H1 (cell line): ENCODE measurements at regions not wholly inside any gene's neighbourhood (a gene's known extent, or its start where the extent isn't known, plus 50 kb on each side); places are given as distances from the start of the nearest gene placed in this dataset.
"Not testable (repeated sequence)": the region's sequence is repeated elsewhere in the genome, so short reads cannot be mapped to it uniquely, and the experiment has no call there.

Experiments
- CTCF ChIA-PET: fragments of 300-600 bp; sonication (Branson Sonifier 250); formaldehyde crosslinking; loops from one replicate; lab custom pipeline; 2021; ENCODE audit not compliant: partially characterized antibody; lab: Charles Lee
- POLR2A ChIA-PET: fragments of 300-600 bp; sonication (Branson Sonifier 250); formaldehyde crosslinking; loops from one replicate; lab custom pipeline; 2021; ENCODE audit warnings: inconsistent platforms; ENCODE audit not compliant: partially characterized antibody; lab: Charles Lee
- DNase-seq, 2 experiments: peaks; one replicate each; pipeline versions ENCODE4 v3.0.0 to v3.0.0-alpha.2; 2010 to 2022; ENCODE audit warnings: low spot score in 2 of 2, low read depth in 1 of 2, mixed read lengths in 1 of 2
- FAIRE-seq: peaks from 2 replicates; lab custom pipeline; 2011; peaks lifted over from hg19 to GRCh38; lab: Jason Lieb, UNC
- H2AFZ ChIP-seq: 2 replicates; pipeline ENCODE4 v1.8.1; 2012; ENCODE audit warnings: low read length, inconsistent platforms
- H2AK5ac ChIP-seq: 2 replicates; pipeline ENCODE4 v1.6.1; 2013; ENCODE audit warnings: low read depth, low read length
- H2BK120ac ChIP-seq: replicated peaks from 2 replicates; pipeline ENCODE3; 2013; ENCODE audit warnings: low read depth, low read length, inconsistent platforms
- H2BK12ac ChIP-seq: 2 replicates; pipeline ENCODE4 v1.6.1; 2013; ENCODE audit warnings: low read depth, low read length
- H2BK15ac ChIP-seq: 2 replicates; pipeline ENCODE4 v1.6.1; 2013; ENCODE audit warnings: low read length
- H2BK20ac ChIP-seq: 2 replicates; pipeline ENCODE4 v1.6.1; 2013; ENCODE audit warnings: low read length
- H2BK5ac ChIP-seq: 2 replicates; pipeline ENCODE4 v1.6.1; 2013; ENCODE audit warnings: low read depth, low read length
- H3K14ac ChIP-seq: 2 replicates; pipeline ENCODE4 v1.6.1; 2013; ENCODE audit warnings: inconsistent platforms; ENCODE audit not compliant: insufficient read length
- H3K18ac ChIP-seq: 2 replicates; pipeline ENCODE4 v1.6.1; 2013; ENCODE audit warnings: low read length; ENCODE audit errors: extremely low read depth
- H3K23ac ChIP-seq: 2 replicates; pipeline ENCODE4 v1.6.1; 2013; ENCODE audit warnings: inconsistent platforms; ENCODE audit not compliant: insufficient read length
- H3K23me2 ChIP-seq: 2 replicates; pipeline ENCODE4 v1.6.1; 2013; ENCODE audit warnings: low read depth, low read length
- H3K27ac ChIP-seq: 2 replicates; pipeline ENCODE4 v1.6.1; 2011; ENCODE audit warnings: low read depth, low read length, inconsistent platforms
- H3K27me3 ChIP-seq, 4 experiments: replicated peaks in 1 of 4; 1 replicate in 1 of 4; 2 replicates in 3 of 4; pipeline versions ENCODE4 v1.6.1 to v1.8.1; 2011 to 2013; ENCODE audit warnings: low read length in 3 of 4, mild to moderate bottlenecking in 3 of 4, inconsistent platforms in 2 of 4, mixed read lengths in 2 of 4, moderate library complexity in 1 of 4; ENCODE audit not compliant: control insufficient read depth in 3 of 4, insufficient read depth in 3 of 4; ENCODE audit errors: extremely low read depth in 1 of 4
- H3K36me3 ChIP-seq, 4 experiments: 2 replicates each; pipeline versions ENCODE4 v1.6.1 to v1.8.1; 2011 to 2013; ENCODE audit warnings: mild to moderate bottlenecking in 4 of 4, low read length in 3 of 4, moderate library complexity in 2 of 4, control low read depth in 1 of 4, inconsistent platforms in 1 of 4; ENCODE audit not compliant: insufficient read depth in 4 of 4, control insufficient read depth in 2 of 4
- H3K4ac ChIP-seq: replicated peaks from 2 replicates; pipeline ENCODE3; 2013; ENCODE audit warnings: low read length, low read depth, mixed read lengths, inconsistent platforms; ENCODE audit not compliant: insufficient read length
- H3K4me1 ChIP-seq, 4 experiments: replicated peaks in 1 of 4; 1 replicate in 1 of 4; 2 replicates in 3 of 4; pipeline versions ENCODE4 v1.6.1 to v1.8.1; 2011 to 2013; ENCODE audit warnings: low read length in 3 of 4, inconsistent platforms in 2 of 4, mixed read lengths in 1 of 4; ENCODE audit not compliant: insufficient read depth in 4 of 4, control insufficient read depth in 3 of 4
- H3K4me2 ChIP-seq, 2 experiments: 2 replicates each; pipeline versions ENCODE4 v1.6.1 to v1.8.1; 2011 to 2013; ENCODE audit warnings: low read depth in 2 of 2, low read length in 2 of 2, control low read depth in 1 of 2, inconsistent platforms in 1 of 2, mild to moderate bottlenecking in 1 of 2; ENCODE audit not compliant: insufficient read depth in 1 of 2
- H3K4me3 ChIP-seq, 4 experiments: fragments of 200-600, 300-600 bp in 1 of 4; sonication (generic), shearing (Covaris generic), sonication (Bioruptor Twin) in 1 of 4; 2 replicates each; pipeline versions ENCODE4 v1.5.1 to v1.8.1; 2011 to 2016; ENCODE audit warnings: low read length in 4 of 4, low read depth in 3 of 4, control low read depth in 2 of 4, inconsistent platforms in 2 of 4, mild to moderate bottlenecking in 2 of 4, mixed read lengths in 1 of 4, moderate library complexity in 1 of 4; ENCODE audit not compliant: insufficient read depth in 2 of 4; ENCODE audit errors: extremely low read depth in 1 of 4
- H3K56ac ChIP-seq: replicated peaks from 2 replicates; pipeline ENCODE3; 2013; ENCODE audit warnings: low read depth, mild to moderate bottlenecking, mixed read lengths, low read length, inconsistent platforms; ENCODE audit not compliant: insufficient read length
- H3K79me1 ChIP-seq: 2 replicates; pipeline ENCODE4 v1.6.1; 2013; ENCODE audit warnings: low read depth, low read length, control low read depth
- H3K79me2 ChIP-seq, 2 experiments: 2 replicates each; pipeline versions ENCODE4 v1.6.1 to v1.8.1; 2012 to 2013; ENCODE audit warnings: low read length in 2 of 2, mild to moderate bottlenecking in 2 of 2, inconsistent platforms in 1 of 2; ENCODE audit not compliant: insufficient read depth in 2 of 2, control insufficient read depth in 1 of 2
- H3K9ac ChIP-seq, 4 experiments: replicated peaks in 1 of 4; 1 replicate in 1 of 4; 2 replicates in 3 of 4; pipeline versions ENCODE4 v1.6.1 to v1.8.1; 2011 to 2013; ENCODE audit warnings: low read depth in 3 of 4, low read length in 3 of 4, control low read depth in 2 of 4, mild to moderate bottlenecking in 2 of 4, moderate library complexity in 2 of 4, inconsistent platforms in 1 of 4; ENCODE audit errors: extremely low read depth in 1 of 4
- H3K9me3 ChIP-seq, 2 experiments: 2 replicates each; pipeline versions ENCODE4 v1.6.1 to v1.8.1; 2012 to 2013; ENCODE audit warnings: mild to moderate bottlenecking in 2 of 2, moderate library complexity in 2 of 2, control low read depth in 1 of 2, inconsistent platforms in 1 of 2, low read depth in 1 of 2, low read length in 1 of 2, mixed read lengths in 1 of 2; ENCODE audit not compliant: insufficient read depth in 2 of 2
- H4K20me1 ChIP-seq, 2 experiments: replicated peaks in 1 of 2; 2 replicates each; pipeline versions ENCODE3 to v1.8.1; 2011 to 2013; ENCODE audit warnings: inconsistent platforms in 2 of 2, low read length in 2 of 2, mild to moderate bottlenecking in 1 of 2; ENCODE audit not compliant: insufficient read depth in 2 of 2, control insufficient read depth in 1 of 2
- H4K5ac ChIP-seq: 2 replicates; pipeline ENCODE4 v1.6.1; 2013; ENCODE audit warnings: low read length, low read depth, mixed read lengths, inconsistent platforms; ENCODE audit not compliant: insufficient read length
- H4K8ac ChIP-seq: 2 replicates; pipeline ENCODE4 v1.8.0; 2013; ENCODE audit warnings: mild to moderate bottlenecking, moderate library complexity, low read length, inconsistent platforms; ENCODE audit not compliant: insufficient read depth; ENCODE audit errors: extremely low read depth
- H4K91ac ChIP-seq: replicated peaks from 2 replicates; pipeline ENCODE3; 2013; ENCODE audit warnings: low read length, mixed read lengths, inconsistent platforms; ENCODE audit not compliant: insufficient read length
- WGBS, 2 experiments: shearing (Covaris generic) in 1 of 2; methylation state at CpG; one replicate each; pipeline versions ENCODE4 v1.1.6 to v1.1.7; 2013 to 2015; ENCODE audit warnings: low lambda C conversion rate in 2 of 2, mixed read lengths in 2 of 2, inconsistent platforms in 1 of 2, low coverage in 1 of 2, missing lambda C conversion rate in 1 of 2; ENCODE audit not compliant: insufficient replicate concordance in 2 of 2, insufficient coverage in 1 of 2, insufficient read length in 1 of 2; ENCODE audit errors: extremely low coverage in 1 of 2, missing lambda C conversion rate in 1 of 2; 5-methylcytosine and 5-hydroxymethylcytosine counted together

GRCh38 chrY:17668037-17668436 lies 212.0 kb downstream of the CDY2B start:
- not testable (repeated sequence) for H4K5ac ChIP-seq

GRCh38 chrY:17643052-17643451 lies 237.0 kb downstream of the CDY2B start:
- not testable (repeated sequence) for FAIRE-seq, H4K5ac ChIP-seq

More at GRCh38 chrY:17668037-17668436, 212.0 kb downstream of the CDY2B start:
- H4K20me1 ChIP-seq, H3K36me3 ChIP-seq, H2BK120ac ChIP-seq, H3K79me2 ChIP-seq, H2BK15ac ChIP-seq, H2AFZ ChIP-seq, CTCF ChIA-PET, H3K56ac ChIP-seq, H3K4ac ChIP-seq, H3K14ac ChIP-seq, H3K23ac ChIP-seq, H2BK12ac ChIP-seq, FAIRE-seq, H2AK5ac ChIP-seq, H2BK20ac ChIP-seq, POLR2A ChIA-PET, H3K4me2 ChIP-seq, H3K23me2 ChIP-seq, H3K27me3 ChIP-seq, H4K91ac ChIP-seq, H2BK5ac ChIP-seq, H3K18ac ChIP-seq, H3K9me3 ChIP-seq, H3K4me1 ChIP-seq, H3K27ac ChIP-seq, DNase-seq, H4K8ac ChIP-seq, H3K79me1 ChIP-seq, H3K4me3 ChIP-seq, H3K9ac ChIP-seq: not testable (repeated sequence)

More at GRCh38 chrY:17643052-17643451, 237.0 kb downstream of the CDY2B start:
- POLR2A ChIA-PET, H3K79me1 ChIP-seq, H3K4me3 ChIP-seq, H3K27ac ChIP-seq, H3K18ac ChIP-seq, H4K91ac ChIP-seq, H3K4me1 ChIP-seq, H3K4ac ChIP-seq, H3K9ac ChIP-seq, CTCF ChIA-PET, DNase-seq, H3K9me3 ChIP-seq, H4K20me1 ChIP-seq, H2BK120ac ChIP-seq, H3K56ac ChIP-seq, H3K23me2 ChIP-seq, H3K23ac ChIP-seq, H3K14ac ChIP-seq, H3K27me3 ChIP-seq, H3K4me2 ChIP-seq, H2BK20ac ChIP-seq, H2BK15ac ChIP-seq, H2BK5ac ChIP-seq, H2AFZ ChIP-seq, H2BK12ac ChIP-seq, H3K36me3 ChIP-seq, H4K8ac ChIP-seq, H2AK5ac ChIP-seq, H3K79me2 ChIP-seq: not testable (repeated sequence)
- no CpG with 5 or more reads among the region's 4 CpGs for WGBS, 2 experiments
